Stimulated activated effector memory CD8-positive, alpha-beta T cell treated with anti-CD3 and anti-CD28 coated beads, Interleukin-12 subunit alpha, Interleukin-12 subunit beta, amount 100 ng/mL, for 72 hours (primary cell): ENCODE measurements at regions not wholly inside any gene's neighbourhood (a gene's known extent, or its start where the extent isn't known, plus 50 kb on each side); places are given as distances from the start of the nearest gene placed in this dataset.
"Not testable (repeated sequence)": the region's sequence is repeated elsewhere in the genome, so short reads cannot be mapped to it uniquely, and the experiment has no call there.

Source experiments
- ATAC-seq: fragments of 150-1000 bp; cut with Tn5 transposase; 2 replicates; pipeline ENCODE4 v1.10.0; 2021
- DNase-seq, 2 donors: peaks; one replicate each; pipeline ENCODE4 v3.0.0; 2021 to 2022; ENCODE audit warnings: low spot score in 2 of 2
- H3K27ac Mint-ChIP-seq: one replicate; pipeline ENCODE4 v1.8.0; 2022; ENCODE audit warnings: mild to moderate bottlenecking, mixed read lengths
- H3K36me3 Mint-ChIP-seq: one replicate; pipeline ENCODE4 v1.8.0; 2022; ENCODE audit warnings: mild to moderate bottlenecking, mixed read lengths
- H3K4me1 Mint-ChIP-seq: one replicate; pipeline ENCODE4 v1.8.0; 2022; ENCODE audit warnings: mixed read lengths
- H3K4me3 Mint-ChIP-seq: one replicate; pipeline ENCODE4 v1.8.0; 2022; ENCODE audit warnings: mild to moderate bottlenecking, mixed read lengths
- H3K9me3 Mint-ChIP-seq: one replicate; pipeline ENCODE4 v1.8.0; 2022; ENCODE audit warnings: mixed read lengths

DNA sequence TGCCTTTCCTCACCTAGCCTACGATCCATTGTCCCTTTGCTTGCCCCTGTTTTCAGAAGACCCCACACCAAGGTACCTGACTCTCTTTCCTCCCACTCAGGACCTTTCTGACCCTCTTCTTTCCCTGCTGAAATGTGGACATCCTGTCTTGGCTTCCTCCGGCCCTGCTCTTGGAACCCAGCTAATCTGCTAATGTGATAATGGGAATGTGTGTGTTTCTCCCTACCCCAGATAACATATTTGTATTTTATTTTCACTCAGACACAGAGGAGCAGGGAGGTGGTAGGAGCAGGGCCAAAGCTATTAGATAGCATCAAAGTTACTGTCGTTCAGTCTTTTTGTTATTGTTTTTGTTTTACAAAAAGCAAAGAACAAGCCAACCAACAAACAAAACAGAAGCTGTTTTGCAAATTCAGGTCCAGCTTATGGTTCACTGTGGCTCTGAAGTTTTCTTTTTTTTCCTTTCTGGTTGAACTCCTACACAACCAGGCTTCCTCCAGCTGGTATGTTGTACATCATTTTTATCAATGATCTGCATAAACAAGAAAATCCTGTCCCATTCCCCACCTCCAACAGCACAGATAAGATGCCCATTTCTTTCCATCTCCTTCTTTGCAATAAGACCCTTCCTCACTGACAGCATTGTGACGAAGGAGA is 137.3 kb downstream of the C12orf75 start:
- Mint-ChIP-seq H3K36me3 (no peaks in the 10 kb centered on the region), H3K27ac (no peak overlapping the region), H3K4me3 (no peak overlapping the region), H3K4me1 (no peaks in the 10 kb centered on the region), H3K9me3 (no peaks in the 10 kb centered on the region)
- ATAC-seq (no peak), DNase-seq (no peak)

DNA sequence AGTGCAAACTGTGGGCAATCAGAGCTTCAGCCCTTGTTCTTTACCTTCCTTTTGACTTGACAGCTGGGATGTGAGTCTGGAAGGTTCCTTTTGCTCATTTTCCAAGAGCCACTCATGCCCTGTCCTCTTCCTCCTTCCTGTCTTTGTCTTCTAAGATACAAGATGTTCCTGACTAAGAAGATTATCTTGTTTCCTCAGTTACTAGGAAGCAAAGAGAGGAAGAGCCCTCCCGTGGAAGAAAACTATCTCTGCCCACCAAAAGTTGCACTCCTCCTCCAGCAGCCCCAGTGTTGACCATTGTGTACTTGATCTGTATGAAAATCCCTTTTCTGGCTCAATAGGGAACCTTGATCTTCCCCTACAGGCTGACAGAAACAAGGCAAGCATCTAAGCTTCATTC is 138.0 kb downstream of the C12orf75 start:
- H3K9me3 Mint-ChIP-seq: no peaks in the 10 kb centered on the region
- no peaks in the 10 kb centered on the region for H3K36me3 Mint-ChIP-seq
- no peak for ATAC-seq
- no peak overlapping the region for H3K4me3 Mint-ChIP-seq
- no peak overlapping the region for H3K27ac Mint-ChIP-seq
- DNase-seq: no peak
- no peaks in the 10 kb centered on the region for H3K4me1 Mint-ChIP-seq

DNA sequence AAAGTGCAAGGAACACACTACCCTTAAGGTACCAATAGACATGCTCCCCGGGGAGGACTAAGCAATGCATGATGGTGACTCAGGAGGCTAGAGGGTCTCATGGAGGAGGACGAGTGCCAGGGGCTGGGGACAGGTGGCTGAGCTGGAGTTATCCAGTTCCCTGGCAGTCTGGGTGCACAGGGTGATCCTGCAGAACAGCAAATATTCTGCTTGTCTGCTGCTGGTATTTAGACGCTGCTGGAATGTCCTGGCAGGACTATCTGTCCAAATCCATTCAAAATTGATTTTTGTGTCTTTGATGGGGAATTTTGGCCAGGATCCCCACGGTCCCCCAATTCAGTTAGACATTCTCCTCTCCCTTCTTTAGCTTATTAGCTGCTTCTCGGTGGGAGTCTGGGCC is 138.7 kb downstream of the C12orf75 start:
- Mint-ChIP-seq H3K4me3 (no peak overlapping the region), H3K9me3 (no peaks in the 10 kb centered on the region), H3K27ac (no peak overlapping the region), H3K4me1 (no peaks in the 10 kb centered on the region), H3K36me3 (no peaks in the 10 kb centered on the region)
- ATAC-seq (peak; percentile 35), DNase-seq (no peak)

DNA sequence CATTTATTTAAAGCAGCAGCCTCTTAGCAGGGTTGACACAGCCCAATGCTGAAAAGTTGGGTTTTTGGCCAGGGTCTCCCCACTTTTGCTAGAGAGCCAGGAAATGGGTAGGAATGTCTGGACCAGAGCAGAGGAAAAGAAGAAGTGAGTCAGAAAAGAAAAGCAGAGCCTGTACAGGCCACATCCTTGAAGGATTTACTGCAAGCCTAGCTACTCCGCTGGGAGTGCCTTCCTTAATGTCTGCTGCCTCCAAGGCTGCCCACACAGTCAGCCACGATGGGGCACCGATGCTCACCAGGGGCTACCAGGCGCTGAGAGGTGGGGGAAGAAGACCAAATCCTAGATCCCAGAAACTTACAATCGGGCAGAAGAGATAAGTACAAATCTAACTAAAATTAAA is 139.2 kb downstream of the C12orf75 start:
- Mint-ChIP-seq H3K27ac (no peak overlapping the region), H3K4me1 (no peaks in the 10 kb centered on the region), H3K36me3 (no peaks in the 10 kb centered on the region), H3K9me3 (no peaks in the 10 kb centered on the region), H3K4me3 (no peak overlapping the region)
- ATAC-seq: no peak
- no peak for DNase-seq

DNA sequence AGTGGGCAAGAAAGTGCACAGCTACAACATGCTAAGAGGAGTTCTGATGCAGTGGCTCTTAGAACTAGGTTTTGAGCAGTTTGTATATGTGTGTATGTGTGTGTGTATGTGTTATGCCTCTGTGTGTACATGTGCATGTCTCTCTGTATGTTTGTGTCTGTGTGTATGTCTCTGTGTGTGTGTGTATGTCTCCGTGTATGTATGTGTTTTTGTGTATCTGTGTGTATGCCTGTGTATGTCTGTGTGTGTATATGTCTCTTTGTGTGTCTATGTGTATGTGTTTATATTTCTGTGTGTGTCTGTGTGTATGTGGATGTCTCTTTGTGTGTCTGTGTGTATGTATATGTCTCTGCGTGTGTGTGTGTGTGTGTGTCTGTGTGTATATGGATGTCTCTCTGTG is 139.6 kb downstream of the C12orf75 start:
- Mint-ChIP-seq H3K9me3 (no peaks in the 10 kb centered on the region), H3K27ac (no peak overlapping the region), H3K36me3 (no peaks in the 10 kb centered on the region), H3K4me3 (no peak overlapping the region), H3K4me1 (no peaks in the 10 kb centered on the region)
- ATAC-seq: no peak
- no peak for DNase-seq

DNA sequence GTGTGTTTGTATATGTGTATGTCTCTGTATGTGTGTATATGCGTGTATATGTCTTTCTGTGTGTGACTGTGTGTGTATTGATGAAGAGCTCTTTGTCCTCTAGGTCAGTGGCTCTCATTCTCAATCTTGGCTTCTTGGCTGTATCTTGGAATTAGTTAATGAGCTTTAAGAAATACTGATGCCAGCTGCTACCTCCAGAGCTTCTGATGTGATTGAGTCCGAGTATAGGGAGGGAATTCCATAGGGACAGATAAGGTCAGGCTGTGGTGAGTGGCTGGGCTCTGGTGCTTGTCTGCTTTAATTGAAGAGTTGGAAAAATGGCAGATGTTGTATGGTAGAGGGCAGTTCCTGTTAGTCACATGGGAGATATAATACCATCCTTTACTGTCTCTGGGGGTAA is 140.1 kb downstream of the C12orf75 start:
- H3K4me1 Mint-ChIP-seq: no peaks in the 10 kb centered on the region
- H3K4me3 Mint-ChIP-seq: no peak overlapping the region
- ATAC-seq: no peak
- H3K36me3 Mint-ChIP-seq: no peaks in the 10 kb centered on the region
- no peak overlapping the region for H3K27ac Mint-ChIP-seq
- H3K9me3 Mint-ChIP-seq: no peaks in the 10 kb centered on the region
- DNase-seq: no peak

DNA sequence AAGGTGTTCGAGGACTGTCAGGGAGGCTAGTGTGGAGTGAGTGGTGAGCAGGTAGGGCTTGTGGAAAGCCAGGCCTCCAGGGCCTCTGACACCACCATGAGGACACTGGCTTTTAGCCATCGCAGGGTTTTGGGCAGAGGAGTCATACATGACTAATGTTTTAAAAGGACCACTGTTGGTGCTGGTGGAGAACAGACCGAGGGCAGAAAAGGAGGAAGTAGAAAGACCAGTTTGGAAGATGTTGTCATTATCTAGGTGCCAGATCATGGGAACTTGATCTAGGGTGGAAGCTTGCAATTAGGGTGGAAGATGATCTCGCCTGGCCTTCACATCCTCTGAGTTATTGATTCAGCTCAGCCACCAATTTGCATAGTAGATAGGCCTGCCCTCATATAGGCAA is 144.2 kb downstream of the C12orf75 start:
- H3K9me3 Mint-ChIP-seq: no peaks in the 10 kb centered on the region
- DNase-seq (no peak), ATAC-seq (peak; percentile 54)
- no peak overlapping the region for H3K27ac Mint-ChIP-seq
- no peaks in the 10 kb centered on the region for H3K4me1 Mint-ChIP-seq
- no peaks in the 10 kb centered on the region for H3K36me3 Mint-ChIP-seq
- H3K4me3 Mint-ChIP-seq: no peak overlapping the region

DNA sequence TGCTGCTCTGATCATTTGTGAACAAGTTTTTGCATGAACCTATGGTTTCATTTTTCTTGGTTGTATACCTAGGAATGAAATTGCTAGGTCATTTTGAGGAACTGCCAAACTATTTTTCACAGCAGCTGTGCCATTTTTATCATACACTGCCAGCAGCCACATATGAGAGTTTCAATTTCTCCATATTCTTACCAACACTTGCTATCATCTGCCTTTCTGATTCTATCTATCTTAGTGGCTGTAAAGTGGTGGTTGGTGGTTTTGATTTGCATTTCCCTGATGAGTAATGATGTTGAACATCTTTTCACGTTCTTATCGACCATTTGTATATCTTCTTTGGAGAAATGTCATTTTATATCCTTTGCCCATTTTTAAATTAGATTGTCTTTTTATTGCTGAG is 146.1 kb downstream of the C12orf75 start:
- H3K4me1 Mint-ChIP-seq: no peaks in the 10 kb centered on the region
- ATAC-seq: peak; percentile 74
- no peak overlapping the region for H3K27ac Mint-ChIP-seq
- H3K4me3 Mint-ChIP-seq: no peak overlapping the region
- no peak for DNase-seq
- H3K9me3 Mint-ChIP-seq: no peaks in the 10 kb centered on the region
- H3K36me3 Mint-ChIP-seq: no peaks in the 10 kb centered on the region

DNA sequence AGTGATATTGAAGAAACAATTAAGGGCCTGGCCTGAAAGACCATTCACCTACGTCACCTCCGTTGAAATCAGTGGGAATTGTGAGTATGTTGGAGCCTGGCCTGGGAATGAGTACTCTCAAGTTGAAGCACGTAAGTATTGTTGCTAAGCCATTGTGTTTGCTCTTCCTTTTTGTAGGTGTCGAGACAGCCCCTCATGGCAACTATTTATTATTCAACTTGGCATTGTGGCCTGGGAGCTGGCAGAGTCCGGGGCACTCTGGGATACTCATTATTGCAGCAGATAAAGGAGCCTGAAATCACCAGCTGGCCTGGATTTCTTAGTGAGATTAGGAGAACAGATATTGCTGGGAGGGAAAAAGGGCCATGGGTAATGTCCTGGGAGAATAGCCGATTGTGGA is 147.4 kb downstream of the C12orf75 start:
- H3K36me3 Mint-ChIP-seq: no peaks in the 10 kb centered on the region
- ATAC-seq (no peak), DNase-seq (no peak)
- no peaks in the 10 kb centered on the region for H3K4me1 Mint-ChIP-seq
- no peak overlapping the region for H3K27ac Mint-ChIP-seq
- no peak overlapping the region for H3K4me3 Mint-ChIP-seq
- no peaks in the 10 kb centered on the region for H3K9me3 Mint-ChIP-seq

DNA sequence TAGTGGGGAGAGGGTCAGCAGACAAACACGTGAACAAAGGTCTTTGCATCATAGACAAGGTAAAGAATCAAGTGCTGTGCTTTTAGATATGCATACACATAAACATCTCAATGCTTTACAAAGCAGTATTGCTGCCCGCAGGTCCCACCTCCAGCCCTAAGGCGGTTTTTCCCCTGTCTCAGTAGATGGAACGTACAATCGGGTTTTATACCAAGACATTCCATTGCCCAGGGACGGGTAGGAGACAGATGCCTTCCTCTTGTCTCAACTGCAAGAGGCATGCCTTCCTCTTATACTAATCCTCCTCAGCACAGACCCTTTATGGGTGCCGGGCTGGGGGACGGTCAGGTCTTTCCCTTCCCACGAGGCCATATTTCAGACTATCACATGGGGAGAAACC is 148.3 kb downstream of the C12orf75 start:
- ATAC-seq, H3K4me1 Mint-ChIP-seq, H3K9me3 Mint-ChIP-seq, H3K27ac Mint-ChIP-seq, H3K4me3 Mint-ChIP-seq, H3K36me3 Mint-ChIP-seq, DNase-seq: not testable (repeated sequence)

DNA sequence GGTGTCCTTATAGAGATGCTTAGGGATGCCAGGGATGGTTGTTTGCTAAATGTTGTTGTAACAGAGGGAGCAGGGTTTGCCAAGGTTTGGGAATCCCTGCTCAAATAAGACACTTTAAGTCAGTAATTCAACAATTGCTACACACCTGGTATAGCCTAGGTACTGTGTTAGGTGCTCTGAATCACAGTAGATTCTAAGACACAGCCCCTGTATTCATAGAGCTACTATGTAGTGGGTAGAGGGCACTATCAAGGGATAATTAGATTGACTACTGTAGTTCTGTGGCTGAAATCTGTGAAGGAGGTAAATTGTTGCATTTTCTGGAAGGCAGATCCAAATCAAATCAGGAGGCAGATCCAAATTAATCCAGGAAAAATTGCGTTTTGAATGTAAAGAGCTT is 149.2 kb downstream of the C12orf75 start:
- no peak for DNase-seq
- Mint-ChIP-seq H3K9me3 (no peaks in the 10 kb centered on the region), H3K36me3 (no peaks in the 10 kb centered on the region), H3K4me3 (no peak overlapping the region), H3K27ac (no peak overlapping the region), H3K4me1 (no peaks in the 10 kb centered on the region)
- no peak for ATAC-seq

DNA sequence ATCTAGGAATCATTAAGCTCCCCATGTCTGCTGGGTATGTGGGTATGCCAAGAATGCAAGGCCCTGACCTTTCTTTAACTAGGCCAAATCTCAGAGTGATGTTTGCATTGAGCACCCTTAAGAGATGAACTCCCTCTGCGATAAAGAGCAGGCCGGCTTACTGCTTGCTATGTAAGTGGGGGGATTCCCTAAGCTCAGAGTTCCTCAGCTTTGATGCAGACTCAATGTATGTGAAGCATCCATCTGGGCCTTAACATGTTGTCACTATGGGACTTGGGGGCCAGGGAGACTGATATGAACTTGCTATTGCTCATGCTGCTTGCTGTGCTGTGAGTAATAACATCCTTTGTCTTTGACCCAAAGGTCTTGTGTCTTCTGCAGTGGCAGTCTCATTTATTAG is 149.7 kb downstream of the C12orf75 start:
- DNase-seq: no peak

DNA sequence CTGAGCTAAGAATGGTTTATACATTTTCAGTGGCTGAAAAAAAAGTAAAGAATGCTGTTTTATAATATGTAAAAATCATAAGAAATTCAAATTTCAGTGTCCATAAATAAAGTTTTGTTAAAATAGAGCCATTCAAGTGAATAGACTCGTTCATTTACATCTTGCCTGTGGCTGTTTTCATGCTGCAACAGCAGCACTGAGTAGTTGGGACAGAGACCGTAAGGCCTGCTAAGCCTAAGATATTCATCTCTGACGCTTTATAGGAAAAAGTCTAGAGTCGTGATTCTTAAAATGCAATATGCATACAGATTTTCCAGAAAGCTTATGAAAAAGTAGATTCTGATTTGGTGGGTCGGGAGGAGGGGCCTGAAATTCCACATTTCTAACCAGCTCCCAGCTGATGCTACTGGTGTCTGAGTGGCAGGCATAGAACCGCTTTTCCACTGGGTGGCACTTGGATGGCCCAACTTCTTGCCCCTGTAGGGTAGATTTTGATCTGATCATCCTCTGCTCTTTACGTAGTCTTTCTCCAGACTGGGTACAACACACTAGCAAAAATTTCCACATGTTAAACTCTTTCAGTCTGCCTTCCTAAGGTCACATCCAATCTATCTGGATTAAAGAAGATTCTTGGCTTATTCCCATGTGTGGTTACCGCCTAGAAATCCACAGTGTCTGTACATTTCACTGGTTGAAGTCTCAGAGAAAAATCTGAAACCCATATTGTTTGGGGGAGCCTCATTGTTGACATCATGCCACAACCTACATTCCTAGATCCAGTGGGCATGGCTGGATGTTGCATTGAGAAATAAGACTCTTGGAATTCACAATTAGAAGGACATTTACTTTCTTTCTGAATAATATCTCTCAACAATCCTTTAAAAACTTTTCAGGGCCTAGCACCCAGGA is 151.2 kb downstream of the C12orf75 start:
- Mint-ChIP-seq H3K36me3 (no peaks in the 10 kb centered on the region), H3K9me3 (no peaks in the 10 kb centered on the region), H3K27ac (no peak overlapping the region), H3K4me1 (no peaks in the 10 kb centered on the region), H3K4me3 (no peak overlapping the region)
- DNase-seq (no peak), ATAC-seq (no peak)

More for the DNA sequence above, 149.7 kb downstream of the C12orf75 start:
- no peaks in the 10 kb centered on the region for H3K4me1 Mint-ChIP-seq
- no peaks in the 10 kb centered on the region for H3K9me3 Mint-ChIP-seq
- no peaks in the 10 kb centered on the region for H3K36me3 Mint-ChIP-seq
- no peak for ATAC-seq
- H3K27ac Mint-ChIP-seq: no peak overlapping the region
- H3K4me3 Mint-ChIP-seq: no peak overlapping the region

DNA sequence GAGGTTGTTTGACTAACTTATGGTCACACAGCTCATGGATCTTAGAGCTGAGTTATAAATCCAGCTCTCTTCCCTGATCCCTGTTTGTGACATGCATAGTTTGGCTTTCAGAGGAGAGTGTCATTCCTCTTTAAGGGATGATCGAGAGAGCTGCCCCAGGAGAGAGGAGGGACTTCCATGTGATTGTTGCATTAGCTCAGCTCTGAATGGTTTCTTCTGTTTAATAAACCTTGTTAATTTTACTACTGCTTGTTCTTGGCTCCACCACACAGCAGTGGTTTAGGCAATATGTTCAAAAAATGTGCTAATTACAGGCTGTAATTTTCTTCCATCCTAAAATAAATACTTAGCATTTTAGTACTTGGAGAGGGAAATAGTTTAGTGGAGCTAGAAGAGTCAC is 152.5 kb downstream of the C12orf75 start:
- DNase-seq: no peak
- Mint-ChIP-seq H3K36me3 (no peaks in the 10 kb centered on the region), H3K9me3 (no peaks in the 10 kb centered on the region), H3K4me1 (no peaks in the 10 kb centered on the region), H3K4me3 (no peak overlapping the region), H3K27ac (no peak overlapping the region)
- no peak for ATAC-seq

DNA sequence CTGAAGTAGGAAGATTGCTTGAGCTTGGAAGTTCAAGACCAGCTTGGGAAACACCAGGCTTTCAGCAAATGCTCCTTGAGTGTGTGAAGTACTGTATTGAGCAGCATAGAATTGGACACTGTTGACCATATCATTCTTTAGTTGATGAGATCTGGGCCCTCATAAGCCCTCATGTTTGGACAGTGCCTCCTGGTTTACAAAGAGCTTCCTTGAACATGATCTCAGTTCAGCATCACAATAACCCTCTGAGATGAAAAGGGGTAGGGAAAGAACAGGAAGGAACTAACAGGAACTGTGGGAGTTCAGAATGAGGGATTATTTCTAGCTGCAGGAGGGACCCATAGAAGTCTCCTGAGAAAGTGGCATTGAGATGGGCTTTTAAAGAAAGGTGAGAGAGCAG is 153.2 kb downstream of the C12orf75 start:
- no peak for DNase-seq
- Mint-ChIP-seq H3K4me1 (no peaks in the 10 kb centered on the region), H3K9me3 (no peaks in the 10 kb centered on the region), H3K27ac (no peak overlapping the region), H3K4me3 (no peak overlapping the region), H3K36me3 (no peaks in the 10 kb centered on the region)
- no peak for ATAC-seq

DNA sequence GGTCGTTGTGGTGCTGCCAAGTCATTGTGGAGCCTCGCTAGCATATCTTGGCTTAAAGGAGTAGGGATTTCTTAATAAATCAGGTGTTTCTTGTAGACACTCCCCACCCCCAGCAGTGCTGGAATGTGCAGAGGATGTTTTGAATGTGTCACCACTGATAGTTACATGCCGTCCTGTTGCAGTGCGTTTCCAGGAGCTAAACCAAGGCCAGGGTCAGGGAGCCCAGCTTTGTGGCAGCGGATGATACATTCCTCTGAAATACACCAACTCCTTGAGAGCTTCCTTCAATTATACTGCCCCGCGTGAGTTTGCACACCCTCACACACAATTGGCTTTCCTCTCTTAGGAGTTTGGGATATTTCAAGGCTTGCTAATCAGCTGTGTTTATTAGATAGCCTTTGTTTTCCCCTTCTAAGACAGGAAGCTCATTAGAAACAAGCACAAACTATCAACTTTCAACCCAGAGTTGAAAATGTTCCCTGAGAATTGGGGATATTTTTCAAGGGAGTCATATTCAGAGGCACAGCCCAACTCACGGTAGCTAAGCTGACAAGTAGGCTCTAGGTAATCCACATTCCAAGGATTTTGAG is 154.9 kb downstream of the C12orf75 start:
- Mint-ChIP-seq H3K36me3 (no peaks in the 10 kb centered on the region), H3K27ac (no peak overlapping the region), H3K4me3 (no peak overlapping the region), H3K4me1 (no peaks in the 10 kb centered on the region), H3K9me3 (no peaks in the 10 kb centered on the region)
- DNase-seq (no peak), ATAC-seq (no peak)
